HEK293 (cell line): ENCODE measurements at regions not wholly inside any gene's neighbourhood (a gene's known extent, or its start where the extent isn't known, plus 50 kb on each side); places are given as distances from the start of the nearest gene placed in this dataset.

ENCODE experiments used
- CTCF ChIA-PET: fragments of 350-600 bp; formaldehyde crosslinking; extraction: SDS; loops from one replicate; lab custom pipeline; 2021; ENCODE audit warnings: antibody characterized with exemption; lab: Yijun Ruan, JAX
- POLR2A ChIA-PET: fragments of 300-600 bp; formaldehyde crosslinking; extraction: SDS; loops from one replicate; lab custom pipeline; 2020; ENCODE audit warnings: antibody characterized with exemption, inconsistent platforms; lab: Yijun Ruan, JAX
- H3K27ac ChIP-seq: fragments of 200-500 bp; sonication (Bioruptor generic); 2 replicates; pipeline ENCODE4 v1.5.1; 2014; ENCODE audit warnings: low read depth, low read length, control low read depth, inconsistent platforms; ENCODE audit errors: extremely low read depth
- H3K36me3 ChIP-seq, 2 experiments: fragments of 200-500 bp in 1 of 2; sonication (Bioruptor generic) in 1 of 2; 1 replicate in 1 of 2; 2 replicates in 1 of 2; pipeline ENCODE4 v1.5.1; 2014 to 2017; ENCODE audit warnings: inconsistent platforms in 2 of 2, low read length in 2 of 2; ENCODE audit not compliant: control insufficient read depth in 2 of 2, insufficient read depth in 1 of 2
- H3K4me1 ChIP-seq: fragments of 200-500 bp; sonication (Bioruptor generic); 2 replicates; pipeline ENCODE4 v1.5.1; 2014; ENCODE audit warnings: mild to moderate bottlenecking, low read length, inconsistent platforms; ENCODE audit not compliant: control insufficient read depth, insufficient read depth
- H3K4me3 ChIP-seq: 2 replicates; pipeline ENCODE4 v1.5.1; 2011; ENCODE audit warnings: low read depth, mild to moderate bottlenecking, control low read depth, low read length, moderate library complexity
- H3K9me3 ChIP-seq: fragments of 200-500 bp; sonication (Bioruptor generic); 2 replicates; pipeline ENCODE4 v1.5.1; 2014; ENCODE audit warnings: low read depth, low read length, inconsistent platforms; ENCODE audit not compliant: control insufficient read depth, insufficient read depth
- HIC1 ChIP-seq: fragments of 450-650 bp; formaldehyde crosslinking; IDR thresholded peaks from 2 replicates; pipeline ENCODE4 v1.5.1; 2016; ENCODE audit warnings: missing biosample characterization, missing genetic modification characterization
- KLF10 ChIP-seq: fragments of 450-650 bp; IDR thresholded peaks from 2 replicates; pipeline ENCODE4 v1.5.1; 2018; ENCODE audit warnings: missing biosample characterization, mild to moderate bottlenecking, missing genetic modification characterization
- MYNN ChIP-seq: fragments of 450-650 bp; formaldehyde crosslinking; IDR thresholded peaks from 2 replicates; pipeline ENCODE4 v1.5.1; 2016; ENCODE audit warnings: missing biosample characterization, missing genetic modification characterization, borderline replicate concordance
- SCRT1 ChIP-seq: fragments of 450-650 bp; formaldehyde crosslinking; IDR thresholded peaks from 2 replicates; pipeline ENCODE4 v1.5.1; 2016; ENCODE audit warnings: missing biosample characterization, missing genetic modification characterization, borderline replicate concordance
- ZBTB17 ChIP-seq: fragments of 450-650 bp; formaldehyde crosslinking; IDR thresholded peaks from 2 replicates; pipeline ENCODE4 v1.5.1; 2016; ENCODE audit warnings: missing biosample characterization, missing genetic modification characterization
- ZBTB20 ChIP-seq: fragments of 450-650 bp; formaldehyde crosslinking; IDR thresholded peaks from 2 replicates; pipeline ENCODE4 v1.5.1; 2016; ENCODE audit warnings: missing biosample characterization, missing genetic modification characterization
- ZNF16 ChIP-seq: fragments of 450-650 bp; formaldehyde crosslinking; IDR thresholded peaks from 2 replicates; pipeline ENCODE4 v1.5.1; 2016; ENCODE audit warnings: low read depth, missing biosample characterization, missing genetic modification characterization
- ZNF175 ChIP-seq: fragments of 450-650 bp; formaldehyde crosslinking; IDR thresholded peaks from 2 replicates; pipeline ENCODE4 v1.5.1; 2016; ENCODE audit warnings: missing biosample characterization, missing genetic modification characterization
- ZNF184 ChIP-seq: fragments of 450-650 bp; IDR thresholded peaks from 2 replicates; pipeline ENCODE4 v1.5.1; 2018; ENCODE audit warnings: missing biosample characterization, mild to moderate bottlenecking, missing genetic modification characterization
- ZNF266 ChIP-seq: fragments of 450-650 bp; formaldehyde crosslinking; IDR thresholded peaks from 2 replicates; pipeline ENCODE4 v1.5.1; 2016; ENCODE audit warnings: missing biosample characterization, missing genetic modification characterization, low read depth
- ZNF394 ChIP-seq: fragments of 450-650 bp; formaldehyde crosslinking; IDR thresholded peaks from 2 replicates; pipeline ENCODE4 v1.5.1; 2016; ENCODE audit warnings: missing biosample characterization, missing genetic modification characterization, mild to moderate bottlenecking, moderate library complexity, borderline replicate concordance
- ZNF426 ChIP-seq: fragments of 450-650 bp; formaldehyde crosslinking; IDR thresholded peaks from 2 replicates; pipeline ENCODE4 v1.5.1; 2017; ENCODE audit warnings: missing biosample characterization, missing genetic modification characterization, mild to moderate bottlenecking, inconsistent platforms, moderate library complexity
- ZNF433 ChIP-seq: fragments of 450-650 bp; formaldehyde crosslinking; IDR thresholded peaks from 2 replicates; pipeline ENCODE4 v1.5.1; 2016; ENCODE audit warnings: missing biosample characterization, missing genetic modification characterization, low read depth
- ZNF473 ChIP-seq: fragments of 450-650 bp; formaldehyde crosslinking; IDR thresholded peaks from 2 replicates; pipeline ENCODE4 v1.5.1; 2017; ENCODE audit warnings: missing biosample characterization, missing genetic modification characterization
- ZNF544 ChIP-seq: fragments of 450-650 bp; formaldehyde crosslinking; IDR thresholded peaks from 2 replicates; pipeline ENCODE4 v1.5.0; 2017; ENCODE audit warnings: missing biosample characterization, missing genetic modification characterization
- ZNF548 ChIP-seq: fragments of 450-650 bp; formaldehyde crosslinking; IDR thresholded peaks from 2 replicates; pipeline ENCODE4 v1.5.1; 2016; ENCODE audit warnings: missing biosample characterization, missing genetic modification characterization
- ZNF621 ChIP-seq: fragments of 450-650 bp; formaldehyde crosslinking; IDR thresholded peaks from 2 replicates; pipeline ENCODE4 v1.5.1; 2017; ENCODE audit warnings: missing biosample characterization, missing genetic modification characterization
- ZNF624 ChIP-seq: fragments of 450-650 bp; formaldehyde crosslinking; IDR thresholded peaks from 2 replicates; pipeline ENCODE4 v1.5.1; 2017; ENCODE audit warnings: missing biosample characterization, missing genetic modification characterization
- ZNF664 ChIP-seq: fragments of 450-650 bp; formaldehyde crosslinking; IDR thresholded peaks from 2 replicates; pipeline ENCODE4 v1.5.1; 2016; ENCODE audit warnings: missing biosample characterization, missing genetic modification characterization
- ZSCAN16 ChIP-seq: fragments of 450-650 bp; formaldehyde crosslinking; IDR thresholded peaks from 2 replicates; pipeline ENCODE4 v1.5.1; 2016; ENCODE audit warnings: missing biosample characterization, missing genetic modification characterization
- ZSCAN23 ChIP-seq: fragments of 450-650 bp; formaldehyde crosslinking; IDR thresholded peaks from 2 replicates; pipeline ENCODE4 v1.5.1; 2016; ENCODE audit warnings: missing biosample characterization, missing genetic modification characterization
- TF ChIP-seq, protein P1 (sequence below): fragments of 450-650 bp; formaldehyde crosslinking; IDR thresholded peaks from 2 replicates; pipeline ENCODE4 v1.5.1; 2017; ENCODE audit warnings: missing biosample characterization, missing genetic modification characterization
- TF ChIP-seq, protein P2 (sequence below): fragments of 450-650 bp; formaldehyde crosslinking; IDR thresholded peaks from 2 replicates; pipeline ENCODE4 v1.5.1; 2017; ENCODE audit warnings: missing biosample characterization, missing genetic modification characterization
- TF ChIP-seq, protein P3 (sequence below): fragments of 450-650 bp; formaldehyde crosslinking; IDR thresholded peaks from 2 replicates; pipeline ENCODE4 v1.5.1; 2016; ENCODE audit warnings: missing biosample characterization, missing genetic modification characterization, low read depth
- TF ChIP-seq, protein P4 (sequence below): fragments of 450-650 bp; formaldehyde crosslinking; IDR thresholded peaks from 2 replicates; pipeline ENCODE4 v1.5.1; 2016; ENCODE audit warnings: missing biosample characterization, missing genetic modification characterization
- TF ChIP-seq, protein P5 (sequence below): fragments of 450-650 bp; formaldehyde crosslinking; IDR thresholded peaks from 2 replicates; pipeline ENCODE4 v1.5.1; 2016; ENCODE audit warnings: missing biosample characterization, missing genetic modification characterization

GRCh38 chr13:87206708-87207107 lies 464.5 kb upstream of the SLITRK5 start:
- POLR2A ChIA-PET = no interaction called here
- CTCF ChIA-PET = no interaction called here
- TF ChIP-seq ZNF433 (tag by site-specific recombination) = no peak
- TF ChIP-seq ZNF184 = no peak
- no peak for TF ChIP-seq KLF10 (tag by site-specific recombination)
- TF ChIP-seq, protein P1, sequence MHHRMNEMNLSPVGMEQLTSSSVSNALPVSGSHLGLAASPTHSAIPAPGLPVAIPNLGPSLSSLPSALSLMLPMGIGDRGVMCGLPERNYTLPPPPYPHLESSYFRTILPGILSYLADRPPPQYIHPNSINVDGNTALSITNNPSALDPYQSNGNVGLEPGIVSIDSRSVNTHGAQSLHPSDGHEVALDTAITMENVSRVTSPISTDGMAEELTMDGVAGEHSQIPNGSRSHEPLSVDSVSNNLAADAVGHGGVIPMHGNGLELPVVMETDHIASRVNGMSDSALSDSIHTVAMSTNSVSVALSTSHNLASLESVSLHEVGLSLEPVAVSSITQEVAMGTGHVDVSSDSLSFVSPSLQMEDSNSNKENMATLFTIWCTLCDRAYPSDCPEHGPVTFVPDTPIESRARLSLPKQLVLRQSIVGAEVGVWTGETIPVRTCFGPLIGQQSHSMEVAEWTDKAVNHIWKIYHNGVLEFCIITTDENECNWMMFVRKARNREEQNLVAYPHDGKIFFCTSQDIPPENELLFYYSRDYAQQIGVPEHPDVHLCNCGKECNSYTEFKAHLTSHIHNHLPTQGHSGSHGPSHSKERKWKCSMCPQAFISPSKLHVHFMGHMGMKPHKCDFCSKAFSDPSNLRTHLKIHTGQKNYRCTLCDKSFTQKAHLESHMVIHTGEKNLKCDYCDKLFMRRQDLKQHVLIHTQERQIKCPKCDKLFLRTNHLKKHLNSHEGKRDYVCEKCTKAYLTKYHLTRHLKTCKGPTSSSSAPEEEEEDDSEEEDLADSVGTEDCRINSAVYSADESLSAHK = no peak
- TF ChIP-seq ZNF624 (tag by site-specific recombination) = no peak
- no peak for TF ChIP-seq ZBTB17
- TF ChIP-seq, protein P2, sequence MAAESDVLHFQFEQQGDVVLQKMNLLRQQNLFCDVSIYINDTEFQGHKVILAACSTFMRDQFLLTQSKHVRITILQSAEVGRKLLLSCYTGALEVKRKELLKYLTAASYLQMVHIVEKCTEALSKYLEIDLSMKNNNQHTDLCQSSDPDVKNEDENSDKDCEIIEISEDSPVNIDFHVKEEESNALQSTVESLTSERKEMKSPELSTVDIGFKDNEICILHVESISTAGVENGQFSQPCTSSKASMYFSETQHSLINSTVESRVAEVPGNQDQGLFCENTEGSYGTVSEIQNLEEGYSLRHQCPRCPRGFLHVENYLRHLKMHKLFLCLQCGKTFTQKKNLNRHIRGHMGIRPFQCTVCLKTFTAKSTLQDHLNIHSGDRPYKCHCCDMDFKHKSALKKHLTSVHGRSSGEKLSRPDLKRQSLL (tag by site-specific recombination) = no peak
- no peak for TF ChIP-seq ZNF266 (tag by site-specific recombination)
- TF ChIP-seq HIC1 (tag by site-specific recombination) = no peak
- TF ChIP-seq ZNF394 = no peak
- H3K36me3 ChIP-seq = no peaks in the 10 kb centered on the region
- H3K27ac ChIP-seq = no peak overlapping the region
- no peak overlapping the region for H3K4me3 ChIP-seq
- no peaks in the 10 kb centered on the region for H3K4me1 ChIP-seq
- H3K9me3 ChIP-seq = no peaks in the 10 kb centered on the region

DNA sequence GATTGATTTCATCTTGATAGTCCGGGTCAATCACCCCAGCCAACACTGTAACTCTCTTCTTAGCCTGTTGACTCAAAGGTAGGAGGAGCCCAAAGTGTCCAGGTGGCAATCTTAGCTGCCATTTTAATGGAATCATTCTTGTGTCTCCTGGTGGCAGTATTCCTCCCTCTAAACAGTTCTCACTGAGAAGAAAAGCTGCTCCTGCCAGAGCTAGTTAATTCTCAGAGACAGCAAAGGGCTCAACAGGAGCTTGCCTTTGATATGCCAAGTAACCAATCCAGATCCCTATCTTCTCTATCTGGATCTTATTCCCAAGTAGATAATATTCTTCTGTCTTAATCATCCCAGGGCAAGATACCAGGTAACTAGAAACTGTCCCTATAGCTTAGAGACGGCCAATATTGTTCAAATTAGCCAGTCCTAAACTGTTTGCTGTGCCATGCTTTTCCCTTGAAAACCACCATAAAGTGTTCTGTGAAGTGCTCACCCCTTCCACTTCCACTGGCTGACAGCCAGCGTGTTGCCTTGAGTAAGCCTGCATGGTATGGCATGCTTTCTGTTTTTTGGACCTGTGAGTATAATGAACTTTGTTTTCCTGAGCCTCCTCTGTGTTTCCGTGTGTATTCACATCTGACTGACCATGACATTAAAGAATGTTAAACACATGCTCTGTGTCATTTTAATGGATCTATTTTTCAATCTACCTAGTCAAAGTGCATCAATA lies 463.7 kb upstream of the SLITRK5 start:
- Histone ChIP-seq H3K27ac (no peak overlapping the region), H3K4me1 (no peaks in the 10 kb centered on the region), H3K4me3 (no peak overlapping the region), H3K36me3 (no peaks in the 10 kb centered on the region), H3K9me3 (no peaks in the 10 kb centered on the region)
- ChIA-PET CTCF (no interaction called here), POLR2A (no interaction called here)
- TF ChIP-seq, protein P3, sequence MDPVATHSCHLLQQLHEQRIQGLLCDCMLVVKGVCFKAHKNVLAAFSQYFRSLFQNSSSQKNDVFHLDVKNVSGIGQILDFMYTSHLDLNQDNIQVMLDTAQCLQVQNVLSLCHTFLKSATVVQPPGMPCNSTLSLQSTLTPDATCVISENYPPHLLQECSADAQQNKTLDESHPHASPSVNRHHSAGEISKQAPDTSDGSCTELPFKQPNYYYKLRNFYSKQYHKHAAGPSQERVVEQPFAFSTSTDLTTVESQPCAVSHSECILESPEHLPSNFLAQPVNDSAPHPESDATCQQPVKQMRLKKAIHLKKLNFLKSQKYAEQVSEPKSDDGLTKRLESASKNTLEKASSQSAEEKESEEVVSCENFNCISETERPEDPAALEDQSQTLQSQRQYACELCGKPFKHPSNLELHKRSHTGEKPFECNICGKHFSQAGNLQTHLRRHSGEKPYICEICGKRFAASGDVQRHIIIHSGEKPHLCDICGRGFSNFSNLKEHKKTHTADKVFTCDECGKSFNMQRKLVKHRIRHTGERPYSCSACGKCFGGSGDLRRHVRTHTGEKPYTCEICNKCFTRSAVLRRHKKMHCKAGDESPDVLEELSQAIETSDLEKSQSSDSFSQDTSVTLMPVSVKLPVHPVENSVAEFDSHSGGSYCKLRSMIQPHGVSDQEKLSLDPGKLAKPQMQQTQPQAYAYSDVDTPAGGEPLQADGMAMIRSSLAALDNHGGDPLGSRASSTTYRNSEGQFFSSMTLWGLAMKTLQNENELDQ (tag by site-specific recombination) = no peak
- TF ChIP-seq ZBTB20 (tag by site-specific recombination) (no peak), ZSCAN16 (tag by site-specific recombination) (no peak), SCRT1 (tag by site-specific recombination) (no peak), ZNF621 (tag by site-specific recombination) (no peak), ZNF664 (tag by site-specific recombination) (no peak), ZSCAN23 (no peak), ZNF175 (tag by site-specific recombination) (no peak), ZNF544 (no peak), ZNF473 (no peak), MYNN (tag by site-specific recombination) (no peak), ZNF548 (tag by site-specific recombination) (no peak), ZNF426 (tag by site-specific recombination) (no peak), ZNF16 (tag by site-specific recombination) (no peak)
- TF ChIP-seq, protein P4, sequence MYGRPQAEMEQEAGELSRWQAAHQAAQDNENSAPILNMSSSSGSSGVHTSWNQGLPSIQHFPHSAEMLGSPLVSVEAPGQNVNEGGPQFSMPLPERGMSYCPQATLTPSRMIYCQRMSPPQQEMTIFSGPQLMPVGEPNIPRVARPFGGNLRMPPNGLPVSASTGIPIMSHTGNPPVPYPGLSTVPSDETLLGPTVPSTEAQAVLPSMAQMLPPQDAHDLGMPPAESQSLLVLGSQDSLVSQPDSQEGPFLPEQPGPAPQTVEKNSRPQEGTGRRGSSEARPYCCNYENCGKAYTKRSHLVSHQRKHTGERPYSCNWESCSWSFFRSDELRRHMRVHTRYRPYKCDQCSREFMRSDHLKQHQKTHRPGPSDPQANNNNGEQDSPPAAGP (tag by site-specific recombination) = no peak
- TF ChIP-seq, protein P5, sequence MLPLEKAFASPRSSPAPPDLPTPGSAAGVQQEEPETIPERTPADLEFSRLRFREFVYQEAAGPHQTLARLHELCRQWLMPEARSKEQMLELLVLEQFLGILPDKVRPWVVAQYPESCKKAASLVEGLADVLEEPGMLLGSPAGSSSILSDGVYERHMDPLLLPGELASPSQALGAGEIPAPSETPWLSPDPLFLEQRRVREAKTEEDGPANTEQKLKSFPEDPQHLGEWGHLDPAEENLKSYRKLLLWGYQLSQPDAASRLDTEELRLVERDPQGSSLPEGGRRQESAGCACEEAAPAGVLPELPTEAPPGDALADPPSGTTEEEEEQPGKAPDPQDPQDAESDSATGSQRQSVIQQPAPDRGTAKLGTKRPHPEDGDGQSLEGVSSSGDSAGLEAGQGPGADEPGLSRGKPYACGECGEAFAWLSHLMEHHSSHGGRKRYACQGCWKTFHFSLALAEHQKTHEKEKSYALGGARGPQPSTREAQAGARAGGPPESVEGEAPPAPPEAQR (tag by site-specific recombination) = no peak
